ENCODE measurements at regions not wholly inside any gene's neighbourhood (a gene's known extent, or its start where the extent isn't known, plus 50 kb on each side); places are given as distances from the start of the nearest gene placed in this dataset.

- ChIA-PET CTCF (no interaction called here), POLR2A (no interaction called here)
- DNase-seq (ENCODE audit: low read depth, low spot score), result no peak
- Histone ChIP-seq H3K27ac (ENCODE audit: low read depth, low read length) (no peak overlapping the region), H3K4me3 (ENCODE audit: low read depth, low read length) (no peak overlapping the region), H3K27me3 (ENCODE audit: control insufficient read depth, insufficient read depth, low read length) (no peaks in the 10 kb centered on the region), H3K9me3 (ENCODE audit: control insufficient read depth, insufficient read depth, low read length) (peaks cover 4% of the 10 kb centered on the region; the same call in 1 of the 2 replicates)
- TF ChIP-seq, protein P1, sequence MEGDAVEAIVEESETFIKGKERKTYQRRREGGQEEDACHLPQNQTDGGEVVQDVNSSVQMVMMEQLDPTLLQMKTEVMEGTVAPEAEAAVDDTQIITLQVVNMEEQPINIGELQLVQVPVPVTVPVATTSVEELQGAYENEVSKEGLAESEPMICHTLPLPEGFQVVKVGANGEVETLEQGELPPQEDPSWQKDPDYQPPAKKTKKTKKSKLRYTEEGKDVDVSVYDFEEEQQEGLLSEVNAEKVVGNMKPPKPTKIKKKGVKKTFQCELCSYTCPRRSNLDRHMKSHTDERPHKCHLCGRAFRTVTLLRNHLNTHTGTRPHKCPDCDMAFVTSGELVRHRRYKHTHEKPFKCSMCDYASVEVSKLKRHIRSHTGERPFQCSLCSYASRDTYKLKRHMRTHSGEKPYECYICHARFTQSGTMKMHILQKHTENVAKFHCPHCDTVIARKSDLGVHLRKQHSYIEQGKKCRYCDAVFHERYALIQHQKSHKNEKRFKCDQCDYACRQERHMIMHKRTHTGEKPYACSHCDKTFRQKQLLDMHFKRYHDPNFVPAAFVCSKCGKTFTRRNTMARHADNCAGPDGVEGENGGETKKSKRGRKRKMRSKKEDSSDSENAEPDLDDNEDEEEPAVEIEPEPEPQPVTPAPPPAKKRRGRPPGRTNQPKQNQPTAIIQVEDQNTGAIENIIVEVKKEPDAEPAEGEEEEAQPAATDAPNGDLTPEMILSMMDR (IDR thresholded peaks at IDR 0.05; ENCODE audit: low read depth, low read length), result no peak
Measured at GRCh38 chr11:38672445-38672844, 2074.4 kb upstream of the RAG2 start.

- no peak for DNase-seq (ENCODE audit: low read depth, low spot score)
- TF ChIP-seq, protein P1 (IDR thresholded peaks at IDR 0.05; ENCODE audit: low read depth, low read length), result no peak
- ChIA-PET POLR2A (no interaction called here), CTCF (no interaction called here)
- Histone ChIP-seq H3K4me3 (ENCODE audit: low read depth, low read length) (no peak overlapping the region), H3K27me3 (ENCODE audit: control insufficient read depth, insufficient read depth, low read length) (no peaks in the 10 kb centered on the region), H3K27ac (ENCODE audit: low read depth, low read length) (no peak overlapping the region), H3K9me3 (ENCODE audit: control insufficient read depth, insufficient read depth, low read length) (peaks cover 6% of the 10 kb centered on the region; the same call in 1 of the 2 replicates)
Measured at GRCh38 chr11:38667359-38667758, 2069.3 kb upstream of the RAG2 start.

DNA sequence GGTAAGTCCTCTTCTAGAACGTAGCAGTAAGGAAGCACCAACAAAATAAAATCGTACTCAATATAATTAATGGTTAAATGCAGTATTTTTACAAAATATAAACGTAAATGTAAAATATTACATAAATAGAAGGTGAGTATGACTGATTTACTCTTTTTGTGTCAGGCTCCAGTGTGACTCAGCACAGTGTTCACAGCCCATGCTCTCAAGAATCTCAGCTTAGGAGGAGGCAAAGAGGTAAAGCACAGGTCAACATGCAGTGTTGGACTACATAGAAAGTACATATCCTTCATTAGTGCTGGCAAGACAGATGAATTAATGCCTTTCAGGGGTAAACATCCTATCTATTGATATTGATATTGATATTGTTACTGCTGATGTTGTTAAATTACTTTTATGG, 2050.6 kb upstream of the RAG2 start:
- CTCF ChIA-PET, result no interaction called here
- TF ChIP-seq, protein P1 (IDR thresholded peaks at IDR 0.05; ENCODE audit: low read depth, low read length), result no peak
- POLR2A ChIA-PET, result no interaction called here
- Histone ChIP-seq H3K4me3 (ENCODE audit: low read depth, low read length) (no peak overlapping the region), H3K9me3 (ENCODE audit: control insufficient read depth, insufficient read depth, low read length) (no peaks in the 10 kb centered on the region), H3K27me3 (ENCODE audit: control insufficient read depth, insufficient read depth, low read length) (no peaks in the 10 kb centered on the region), H3K27ac (ENCODE audit: low read depth, low read length) (no peak overlapping the region)
- DNase-seq (ENCODE audit: low read depth, low spot score), result no peak

GRCh38 chr11:38646382-38646781, 2048.3 kb upstream of the RAG2 start:
- Histone ChIP-seq H3K27ac (ENCODE audit: low read depth, low read length) (no peak overlapping the region), H3K9me3 (ENCODE audit: control insufficient read depth, insufficient read depth, low read length) (peaks cover 5% of the 10 kb centered on the region; the same call in 1 of the 2 replicates), H3K4me3 (ENCODE audit: low read depth, low read length) (no peak overlapping the region), H3K27me3 (ENCODE audit: control insufficient read depth, insufficient read depth, low read length) (no peaks in the 10 kb centered on the region)
- CTCF ChIA-PET, result no interaction called here
- TF ChIP-seq, protein P1 (IDR thresholded peaks at IDR 0.05; ENCODE audit: low read depth, low read length), result no peak
- POLR2A ChIA-PET, result no interaction called here
- DNase-seq (ENCODE audit: low read depth, low spot score), result no peak

GRCh38 chr11:38640854-38641253, 2042.8 kb upstream of the RAG2 start:
- Histone ChIP-seq H3K4me3 (ENCODE audit: low read depth, low read length) (no peak overlapping the region), H3K9me3 (ENCODE audit: control insufficient read depth, insufficient read depth, low read length) (peaks cover 5% of the 10 kb centered on the region; the same call in 1 of the 2 replicates), H3K27ac (ENCODE audit: low read depth, low read length) (no peak overlapping the region), H3K27me3 (ENCODE audit: control insufficient read depth, insufficient read depth, low read length) (no peaks in the 10 kb centered on the region)
- ChIA-PET CTCF (no interaction called here), POLR2A (no interaction called here)
- TF ChIP-seq, protein P1 (IDR thresholded peaks at IDR 0.05; ENCODE audit: low read depth, low read length), result no peak
- no peak for DNase-seq (ENCODE audit: low read depth, low spot score)
